Limb (tissue), 2 donors: ENCODE measurements at regions not wholly inside any gene's neighbourhood (a gene's known extent, or its start where the extent isn't known, plus 50 kb on each side); places are given as distances from the start of the nearest gene placed in this dataset.
"Not testable (repeated sequence)": the region's sequence is repeated elsewhere in the genome, so short reads cannot be mapped to it uniquely, and the experiment has no call there.

Experiments used
- DNase-seq, 2 donors: peaks; one replicate each; pipeline ENCODE4 v3.0.0-alpha.2; 2016; ENCODE audit errors: extremely low spot score in 2 of 2

- DNase-seq, result no peak
Measured at GRCh38 chr11:49499117-49499516, 290.7 kb upstream of the FOLH1 start.

GRCh38 chr11:49505231-49505630 lies 296.8 kb upstream of the FOLH1 start:
- no peak for DNase-seq

GRCh38 chr11:49526240-49526829 lies 317.9 kb upstream of the FOLH1 start:
- peak in 1 of 2 donors; percentile 2 for DNase-seq

- DNase-seq, result no peak
Measured at GRCh38 chr11:49533204-49533603, 324.8 kb upstream of the FOLH1 start.

- not testable (repeated sequence) for DNase-seq
Measured at GRCh38 chr11:49538927-49539326, 330.5 kb upstream of the FOLH1 start.

GRCh38 chr11:49558261-49558847 lies 350.0 kb upstream of the FOLH1 start:
- not testable (repeated sequence) for DNase-seq

- not testable (repeated sequence) for DNase-seq
Measured at GRCh38 chr11:49560593-49560992, 352.2 kb upstream of the FOLH1 start.

GRCh38 chr11:49561240-49561880 lies 353.0 kb upstream of the FOLH1 start:
- DNase-seq, result not testable (repeated sequence)

GRCh38 chr11:49562262-49562661 lies 353.9 kb upstream of the FOLH1 start:
- DNase-seq, result not testable (repeated sequence)

GRCh38 chr11:49579492-49579891 lies 371.1 kb upstream of the FOLH1 start:
- DNase-seq, result not testable (repeated sequence)

GRCh38 chr11:49585495-49585894 lies 366.7 kb upstream of the OR4C13 start:
- DNase-seq, result not testable (repeated sequence)

GRCh38 chr11:49608892-49609291 lies 343.3 kb upstream of the OR4C13 start:
- not testable (repeated sequence) for DNase-seq

- not testable (repeated sequence) for DNase-seq
Measured at GRCh38 chr11:49623872-49624271, 328.3 kb upstream of the OR4C13 start.

- not testable (repeated sequence) for DNase-seq
Measured at GRCh38 chr11:49670705-49671104, 281.5 kb upstream of the OR4C13 start.

GRCh38 chr11:49702121-49702520 lies 250.1 kb upstream of the OR4C13 start:
- not testable (repeated sequence) for DNase-seq

- DNase-seq, result not testable (repeated sequence)
Measured at GRCh38 chr11:49750447-49750846, 201.7 kb upstream of the OR4C13 start.

- DNase-seq, result not testable (repeated sequence)
Measured at GRCh38 chr11:49750960-49751359, 201.2 kb upstream of the OR4C13 start.

- DNase-seq, result not testable (repeated sequence)
Measured at GRCh38 chr11:49780791-49781190, 171.4 kb upstream of the OR4C13 start.

GRCh38 chr11:49782000-49782399 lies 170.2 kb upstream of the OR4C13 start:
- DNase-seq, result not testable (repeated sequence)

GRCh38 chr11:49783841-49784240 lies 168.3 kb upstream of the OR4C13 start:
- DNase-seq, result not testable (repeated sequence)

GRCh38 chr11:49789787-49790186 lies 162.4 kb upstream of the OR4C13 start:
- DNase-seq, result not testable (repeated sequence)

GRCh38 chr11:49798206-49798837 lies 153.9 kb upstream of the OR4C13 start:
- DNase-seq, result not testable (repeated sequence)
